ENCODE measurements at regions not wholly inside any gene's neighbourhood (a gene's known extent, or its start where the extent isn't known, plus 50 kb on each side); places are given as distances from the start of the nearest gene placed in this dataset.

- Histone ChIP-seq H3K27ac (ENCODE audit: insufficient read depth, low read depth, low read length) (no peak overlapping the region), H2AFZ (ENCODE audit: low read depth, low read length) (no peak overlapping the region), H3K9me3 (replicated peaks; ENCODE audit: control insufficient read depth, insufficient read depth, low read length) (no peaks in the 10 kb centered on the region), H4K20me1 (replicated peaks; ENCODE audit: control insufficient read depth, extremely low read depth, insufficient read depth, low read length) (no peaks in the 10 kb centered on the region), H3K27me3 (ENCODE audit: control insufficient read depth in 2 of 2, insufficient read depth in 2 of 2, low read length in 2 of 2) (peaks cover 0 to 6% of the 10 kb centered on the region in 2 experiments), H3K9ac (replicated peaks; ENCODE audit: extremely low read depth, insufficient read depth, low read length) (no peak overlapping the region), H3K36me3 (ENCODE audit: control insufficient read depth in 2 of 2, extremely low read depth in 1 of 2, insufficient read depth in 2 of 2, low read length in 2 of 2) (no peaks in the 10 kb centered on the region), H3K4me2 (ENCODE audit: insufficient read depth, low read length) (no peak overlapping the region), H3K79me2 (ENCODE audit: control insufficient read depth, insufficient read depth, low read length) (no peaks in the 10 kb centered on the region), H3K4me3 (replicated peaks in 1 of 3; ENCODE audit: insufficient read depth in 1 of 3, low read depth in 1 of 3, low read length in 3 of 3) (no peak overlapping the region), H3K9me1 (replicated peaks; ENCODE audit: control insufficient read depth, extremely low read depth, insufficient read depth, low read length) (no peaks in the 10 kb centered on the region), H3K4me1 (ENCODE audit: control insufficient read depth, extremely low read depth, insufficient read depth, low read length) (no peaks in the 10 kb centered on the region)
- intact Hi-C loops (cut with micrococcal nuclease), result no loop called here
- CTCF ChIA-PET, result no interaction called here
- TF ChIP-seq MYC (IDR thresholded peaks at IDR 0.05; ENCODE audit: low read depth, low read length), result no peak
- TF ChIP-seq POLR2AphosphoS5 (IDR thresholded peaks at IDR 0.05; ENCODE audit: insufficient read depth, low read depth, low read length), result no peak
- no peak for TF ChIP-seq POLR2A (IDR thresholded peaks at IDR 0.05; ENCODE audit: low read depth, low read length)
- no peak for TF ChIP-seq EZH2 (IDR thresholded peaks at IDR 0.05; ENCODE audit: borderline replicate concordance, low read depth, low read length, severe bottlenecking)
- TF ChIP-seq JUN (IDR thresholded peaks at IDR 0.05; ENCODE audit: borderline replicate concordance, insufficient read depth, insufficient read length, low read depth), result no peak
- no peak for TF ChIP-seq FOS (IDR thresholded peaks at IDR 0.05; ENCODE audit: borderline replicate concordance, insufficient read depth, low read length)
- TF ChIP-seq GATA2 (IDR thresholded peaks at IDR 0.05; ENCODE audit: insufficient read depth, insufficient read length, low read depth, low read length), result no peak
- TF ChIP-seq CTCF (IDR thresholded peaks at IDR 0.05; ENCODE audit: extremely low read depth in 1 of 2, insufficient read depth in 1 of 2, low read depth in 1 of 2, low read length in 2 of 2), result no peak
- TF ChIP-seq MAX (IDR thresholded peaks at IDR 0.05; ENCODE audit: insufficient read depth, insufficient read length), result no peak
- dilution Hi-C loops (cut with MboI; ENCODE audit: extremely low pct_ligation_motif_present, low sequenced_read_pairs), result no loop called here
- POLR2A ChIA-PET, result no interaction called here
- no TSS peak for BruUV-seq (replicated peaks)
- DNase-seq (ENCODE audit: low read depth, low spot score), result no peak
- FAIRE-seq, result no peak
These were observed 238.0 kb upstream of the LRIG1 start for GRCh38 chr3:66738625-66739365.

Measured in endothelial cell of umbilical vein (primary cell).